ENCODE measurements at regions not wholly inside any gene's neighbourhood (a gene's known extent, or its start where the extent isn't known, plus 50 kb on each side); places are given as distances from the start of the nearest gene placed in this dataset.
A peak's percentile ranks its signal among the peaks of the same experiment; 100 is the strongest.

DNA sequence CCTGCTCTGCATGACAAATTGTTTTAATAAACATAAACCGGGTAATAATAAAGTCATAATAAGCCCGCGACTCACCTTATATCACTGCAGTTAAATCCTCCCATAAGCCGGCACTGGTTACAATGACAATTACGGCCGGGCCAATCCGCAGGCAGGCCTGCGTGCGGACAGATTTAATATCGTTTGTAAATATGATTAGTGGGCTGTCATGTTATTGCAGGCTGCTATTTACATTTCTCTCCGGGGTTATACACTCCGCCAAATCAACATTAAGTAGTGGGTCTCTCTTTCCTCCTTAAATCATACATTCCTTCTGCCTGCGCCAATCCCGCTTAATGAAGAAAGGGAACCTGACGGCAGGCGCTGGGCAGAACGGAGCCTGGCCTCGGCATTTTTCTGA, 51.8 kb upstream of the LMO1 start:
- Histone ChIP-seq H3K4me1 (ENCODE audit: control insufficient read depth in 1 of 2, insufficient read depth in 2 of 2, low read length in 2 of 2) (no peaks in the 10 kb centered on the region), H3K27me3 (ENCODE audit: control insufficient read depth in 1 of 2, insufficient read depth in 2 of 2, low read length in 1 of 2) (no peaks in the 10 kb centered on the region), H3K27ac (ENCODE audit: low read depth in 1 of 2, low read length in 2 of 2) (no peak overlapping the region), H3K4me3 (ENCODE audit: low read length in 2 of 2) (no peak overlapping the region), H3K9me3 (ENCODE audit: control insufficient read depth, low read length) (no peaks in the 10 kb centered on the region), H3K36me3 (ENCODE audit: control insufficient read depth in 1 of 2, insufficient read depth in 2 of 2, low read length in 1 of 2) (no peaks in the 10 kb centered on the region)
- ATAC-seq (ENCODE audit: low FRiP score): no peak
- 50 to 58% methylated on average over 18 of the region's 18 CpGs for WGBS, 2 donors
- peak in 1 of 2 donors; percentile 15 for DNase-seq
- intact Hi-C loops (cut with DNase I): no loop called here

DNA sequence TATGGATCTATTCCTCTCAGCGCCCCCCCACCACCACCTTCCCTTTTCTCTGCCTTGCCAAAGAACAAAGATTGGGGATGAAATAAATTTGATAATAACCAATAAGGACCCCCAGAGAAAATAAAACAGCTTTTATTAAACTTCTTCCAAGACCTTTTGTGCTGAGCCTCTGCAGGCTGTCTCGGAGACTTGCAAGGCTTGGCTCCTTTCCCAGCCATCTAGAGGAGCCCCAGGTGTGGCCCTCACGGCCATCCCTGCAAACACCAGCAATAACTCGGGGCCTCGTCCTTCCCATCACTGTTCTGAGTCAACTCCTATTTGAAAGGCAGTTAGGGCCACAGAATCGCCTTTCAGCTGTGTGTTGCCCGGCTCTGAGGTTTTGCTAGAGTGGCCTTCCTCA, 51.2 kb upstream of the LMO1 start:
- no peaks in the 10 kb centered on the region for H3K9me3 ChIP-seq (ENCODE audit: control insufficient read depth, low read length)
- intact Hi-C loops (cut with DNase I): no loop called here
- no peak overlapping the region for H3K4me3 ChIP-seq (ENCODE audit: low read length in 2 of 2)
- peak in 1 of 2 donors; percentile 48 for DNase-seq
- no peaks in the 10 kb centered on the region for H3K27me3 ChIP-seq (ENCODE audit: control insufficient read depth in 1 of 2, insufficient read depth in 2 of 2, low read length in 1 of 2)
- no peak overlapping the region for H3K27ac ChIP-seq (ENCODE audit: low read depth in 1 of 2, low read length in 2 of 2)
- H3K4me1 ChIP-seq (ENCODE audit: control insufficient read depth in 1 of 2, insufficient read depth in 2 of 2, low read length in 2 of 2): no peaks in the 10 kb centered on the region
- ATAC-seq (ENCODE audit: low FRiP score): no peak
- no peaks in the 10 kb centered on the region for H3K36me3 ChIP-seq (ENCODE audit: control insufficient read depth in 1 of 2, insufficient read depth in 2 of 2, low read length in 1 of 2)
- 77 to 79% methylated on average over 7 of the region's 7 CpGs for WGBS, 2 donors

DNA sequence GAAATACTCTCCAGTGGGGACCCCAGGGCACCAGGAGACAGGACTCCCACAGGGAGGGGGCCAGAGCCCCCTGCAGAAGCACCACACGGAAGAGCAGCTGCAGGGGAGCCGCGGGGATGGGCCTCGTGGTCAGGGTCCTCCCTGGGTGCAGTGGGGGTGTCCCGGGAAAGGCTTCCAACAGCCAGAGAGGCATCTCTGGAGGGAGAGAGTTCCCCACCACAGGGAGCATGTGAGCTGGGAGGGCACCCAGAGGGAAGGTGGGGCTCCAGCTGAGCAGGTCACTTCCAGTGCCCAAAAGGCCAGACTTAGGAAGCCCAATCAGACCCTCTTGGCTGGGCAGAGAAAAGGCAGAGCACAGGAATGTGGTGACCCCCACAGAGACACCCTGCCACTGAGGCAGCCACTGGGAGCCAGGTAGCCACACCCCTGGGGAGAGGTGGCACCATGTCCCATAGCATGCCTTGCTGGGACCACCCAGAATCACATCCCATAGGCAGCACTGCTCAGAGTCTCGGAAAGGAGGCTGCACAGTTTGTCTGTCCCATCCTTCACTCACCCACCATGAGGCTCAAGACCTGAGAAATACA, 49.9 kb upstream of the LMO1 start:
- no peaks in the 10 kb centered on the region for H3K27me3 ChIP-seq (ENCODE audit: control insufficient read depth in 1 of 2, insufficient read depth in 2 of 2, low read length in 1 of 2)
- no peak overlapping the region for H3K27ac ChIP-seq (ENCODE audit: low read depth in 1 of 2, low read length in 2 of 2)
- no peaks in the 10 kb centered on the region for H3K4me1 ChIP-seq (ENCODE audit: control insufficient read depth in 1 of 2, insufficient read depth in 2 of 2, low read length in 2 of 2)
- H3K9me3 ChIP-seq (ENCODE audit: control insufficient read depth, low read length): no peaks in the 10 kb centered on the region
- no peak overlapping the region for H3K4me3 ChIP-seq (ENCODE audit: low read length in 2 of 2)
- DNase-seq (peak in 1 of 2 donors; percentile 25), ATAC-seq (ENCODE audit: low FRiP score) (no peak)
- H3K36me3 ChIP-seq (ENCODE audit: control insufficient read depth in 1 of 2, insufficient read depth in 2 of 2, low read length in 1 of 2): no peaks in the 10 kb centered on the region
- intact Hi-C loops (cut with DNase I): no loop called here
- WGBS, 2 donors: 74 to 78% methylated on average over 6 of the region's 6 CpGs
